ENCODE measurements at regions not wholly inside any gene's neighbourhood (a gene's known extent, or its start where the extent isn't known, plus 50 kb on each side); places are given as distances from the start of the nearest gene placed in this dataset.

- DNase-seq (ENCODE audit: low read depth), result no peak
These were observed 165.3 kb downstream of the GASK1B start for GRCh38 chr4:158007566-158007965.

- DNase-seq (ENCODE audit: low read depth), result no peak
These were observed 165.8 kb downstream of the GASK1B start for GRCh38 chr4:158006990-158007389.

- DNase-seq (ENCODE audit: low read depth), result no peak
These were observed 167.8 kb downstream of the GASK1B start for GRCh38 chr4:158005021-158005420.

GRCh38 chr4:158004101-158004500 lies 168.7 kb downstream of the GASK1B start:
- DNase-seq (ENCODE audit: low read depth), result no peak

- DNase-seq (ENCODE audit: low read depth), result no peak
These were observed 169.6 kb downstream of the GASK1B start for GRCh38 chr4:158003212-158003611.

GRCh38 chr4:158002173-158002572 lies 170.7 kb downstream of the GASK1B start:
- no peak for DNase-seq (ENCODE audit: low read depth)

GRCh38 chr4:158001756-158002155 lies 171.1 kb downstream of the GASK1B start:
- DNase-seq (ENCODE audit: low read depth), result no peak

- no peak for DNase-seq (ENCODE audit: low read depth)
These were observed 173.1 kb downstream of the GASK1B start for GRCh38 chr4:157999723-158000122.

GRCh38 chr4:157997296-157997695 lies 175.5 kb downstream of the GASK1B start:
- DNase-seq (ENCODE audit: low read depth), result no peak

- DNase-seq (ENCODE audit: low read depth), result no peak
These were observed 176.5 kb downstream of the GASK1B start for GRCh38 chr4:157996061-157997028.

GRCh38 chr4:157994863-157995262 lies 178.0 kb downstream of the GASK1B start:
- DNase-seq (ENCODE audit: low read depth), result no peak

GRCh38 chr4:157992948-157993839 lies 179.6 kb downstream of the GASK1B start:
- DNase-seq (ENCODE audit: low read depth), result no peak

- DNase-seq (ENCODE audit: low read depth), result peak; percentile 1
These were observed 180.7 kb downstream of the GASK1B start for GRCh38 chr4:157992038-157992705.

- DNase-seq (ENCODE audit: low read depth), result no peak
These were observed 184.2 kb downstream of the GASK1B start for GRCh38 chr4:157988641-157989040.

- DNase-seq (ENCODE audit: low read depth), result no peak
These were observed 188.4 kb downstream of the GASK1B start for GRCh38 chr4:157984285-157984911.

GRCh38 chr4:157983300-157983699 lies 189.5 kb downstream of the GASK1B start:
- DNase-seq (ENCODE audit: low read depth), result no peak

GRCh38 chr4:157980158-157980557 lies 192.7 kb downstream of the GASK1B start:
- DNase-seq (ENCODE audit: low read depth), result no peak

GRCh38 chr4:157978680-157979361 lies 194.0 kb downstream of the GASK1B start:
- no peak for DNase-seq (ENCODE audit: low read depth)

- no peak for DNase-seq (ENCODE audit: low read depth)
These were observed 195.7 kb downstream of the GASK1B start for GRCh38 chr4:157977086-157977485.

GRCh38 chr4:157973297-157973696 lies 199.5 kb downstream of the GASK1B start:
- DNase-seq (ENCODE audit: low read depth), result no peak

GRCh38 chr4:157964463-157964862 lies 208.4 kb downstream of the GASK1B start:
- no peak for DNase-seq (ENCODE audit: low read depth)

Data from activated gamma-delta T cell treated with anti-CD3 and anti-CD28 coated beads, Interleukin-2, amount 50 U/mL, for 16 hours (primary cell).